Adrenal gland (tissue), 9 donors: ENCODE measurements at regions not wholly inside any gene's neighbourhood (a gene's known extent, or its start where the extent isn't known, plus 50 kb on each side); places are given as distances from the start of the nearest gene placed in this dataset.

ENCODE experiments used
- DNase-seq, 7 donors: peaks; one replicate each; pipeline ENCODE4 v3.0.0-alpha.2; 2019 to 2020
- H3K27ac ChIP-seq, 5 donors: fragments of 200-600 bp; sonication (generic) in 4 of 5; 1 replicate in 3 of 5; 2 replicates in 2 of 5; pipeline versions ENCODE4 v1.5.1 to v1.8.0; 2016 to 2020; ENCODE audit warnings: mild to moderate bottlenecking in 1 of 5
- H3K27me3 ChIP-seq: fragments of 200-600 bp; 2 replicates; pipeline ENCODE4 v1.8.0; 2021
- H3K36me3 ChIP-seq, 2 donors: fragments of 200-600 bp; replicated peaks in 1 of 2; 1 replicate in 1 of 2; 2 replicates in 1 of 2; pipeline versions ENCODE4 v1.5.1 to v1.8.0; 2018 to 2022
- H3K4me1 ChIP-seq, 2 donors: fragments of 200-600 bp; replicated peaks in 1 of 2; 1 replicate in 1 of 2; 2 replicates in 1 of 2; pipeline versions ENCODE4 v1.5.1 to v1.8.0; 2018 to 2021
- H3K4me3 ChIP-seq, 4 donors: fragments of 200-600 bp; sonication (generic) in 3 of 4; one replicate each; pipeline ENCODE4 v1.5.1; 2016 to 2018
- H3K9me3 ChIP-seq, 3 donors: fragments of 200-600 bp; sonication (generic) in 1 of 3; replicated peaks in 1 of 3; 1 replicate in 2 of 3; 2 replicates in 1 of 3; pipeline versions ENCODE4 v1.5.1 to v1.8.0; 2016 to 2021
- CTCF ChIP-seq, 6 experiments: fragments of 450-650 bp in 4 of 6; fragments of 200-600 bp in 2 of 6; sonication (generic) in 1 of 6; IDR thresholded peaks; 1 replicate in 5 of 6; 2 replicates in 1 of 6; pipeline versions ENCODE4 v1.5.1 to v1.8.0; 2016 to 2021; ENCODE audit warnings: antibody characterized with exemption in 6 of 6, mild to moderate bottlenecking in 2 of 6, moderate library complexity in 1 of 6
- POLR2A ChIP-seq, 2 donors: fragments of 450-650 bp; IDR thresholded peaks; one replicate each; pipeline ENCODE4 v1.6.1; 2017; ENCODE audit warnings: antibody characterized with exemption in 2 of 2, mild to moderate bottlenecking in 2 of 2, moderate library complexity in 1 of 2
- WGBS, 4 donors: extraction: QIAGEN DNeasy Blood & Tissue Kit in 2 of 4; methylation state at CpG; one replicate each; pipeline versions ENCODE4 v1.1.5 to v1.1.7; 2013 to 2017; 5-methylcytosine and 5-hydroxymethylcytosine counted together
- intact Hi-C, 2 donors: fragments of 100-400 bp; cut with DNase I; formaldehyde crosslinking; loops; one replicate each; pipeline versions ENCODE4 v1.14.1 to v1.15.0; 2022 to 2023
- donor health status: healthy with polysubstance abuse.
- donor health status: Bipolar disorder and iron deficiency.
- donor health status: DM: yes; HTN: yes; CAD: no.
- donor health status: DM: no; HTN: no; CAD: no.
- donor health status: DM: no; HTN: no; CAD: no.

DNA sequence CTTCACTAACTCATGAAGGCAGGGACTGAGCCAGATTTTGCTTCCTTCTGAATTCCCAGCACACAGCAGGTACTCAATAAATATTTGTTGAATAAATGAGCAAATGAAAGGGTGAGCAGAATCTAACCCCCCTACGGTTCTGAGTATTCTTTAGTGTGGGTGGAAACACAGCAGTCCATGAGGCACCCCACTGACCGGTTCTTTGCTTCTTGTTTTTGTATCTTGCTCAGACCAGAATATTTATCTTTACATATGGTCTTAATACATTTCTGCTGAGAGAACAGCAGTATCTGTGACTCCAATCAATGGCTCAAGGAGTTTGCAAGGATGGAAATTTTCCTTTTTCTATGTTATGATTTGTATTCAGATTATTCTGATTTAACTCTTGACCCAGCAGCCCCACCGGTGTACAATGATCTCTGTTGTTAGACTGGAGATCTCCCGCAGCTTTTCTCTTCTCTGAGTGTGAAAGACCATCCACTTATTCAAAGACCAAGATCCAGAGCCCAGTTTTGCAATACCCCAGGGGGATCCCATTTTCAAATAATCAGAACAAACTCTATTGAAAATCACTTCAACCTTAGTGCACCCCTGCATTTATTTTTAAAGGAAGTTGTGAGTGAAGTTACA lies 506.5 kb upstream of the TNP1 start:
- Histone ChIP-seq H3K27me3 (no peaks in the 10 kb centered on the region), H3K27ac (no peak overlapping the region), H3K4me1 (peaks cover 9 to 21% of the 10 kb centered on the region in 2 donors), H3K4me3 (no peak overlapping the region), H3K36me3 (no peaks in the 10 kb centered on the region), H3K9me3 (no peaks in the 10 kb centered on the region)
- DNase-seq, result no peak
- intact Hi-C loops, result no loop called here
- no peak for TF ChIP-seq POLR2A (IDR thresholded peaks at IDR 0.05)
- no peak for TF ChIP-seq CTCF (IDR thresholded peaks at IDR 0.05)
- WGBS, 4 donors, result 89 to 92% (median 90%) methylated on average over 4 of the region's 4 CpGs

DNA sequence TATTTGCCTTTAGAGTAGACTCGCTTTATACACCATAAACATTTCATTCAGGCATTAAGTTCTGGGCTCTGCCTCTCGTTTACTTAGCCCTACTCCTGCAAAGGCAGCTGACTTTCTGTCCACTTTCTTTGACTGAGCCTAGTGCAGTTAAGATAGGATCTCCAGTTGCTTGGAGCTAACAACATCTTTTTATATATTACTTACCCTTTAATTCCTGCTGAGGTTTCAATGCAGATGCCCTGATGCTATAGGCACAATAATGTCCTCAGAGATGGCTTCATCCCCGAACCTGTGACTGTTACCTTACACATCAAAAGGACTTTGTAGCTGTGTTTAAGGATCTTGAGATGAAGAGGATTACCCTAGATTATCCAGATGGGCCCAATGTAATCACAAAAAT lies 505.8 kb upstream of the TNP1 start:
- no peak for DNase-seq
- intact Hi-C loops, result no loop called here
- Histone ChIP-seq H3K27ac (no peak overlapping the region), H3K4me3 (no peak overlapping the region), H3K27me3 (no peaks in the 10 kb centered on the region), H3K4me1 (peaks cover 16 to 28% of the 10 kb centered on the region in 2 donors), H3K9me3 (no peaks in the 10 kb centered on the region), H3K36me3 (no peaks in the 10 kb centered on the region)
- no peak for TF ChIP-seq POLR2A (IDR thresholded peaks at IDR 0.05)
- TF ChIP-seq CTCF (IDR thresholded peaks at IDR 0.05), result no peak
- WGBS, 4 donors, result 96 to 99% (median 97%) methylated on average over 3 of the region's 3 CpGs

GRCh38 chr2:217364224-217364623 lies 504.4 kb upstream of the TNP1 start:
- Histone ChIP-seq H3K36me3 (no peaks in the 10 kb centered on the region), H3K4me3 (no peak overlapping the region), H3K27ac (no peak overlapping the region), H3K4me1 (peaks cover 23 to 38% of the 10 kb centered on the region in 2 donors), H3K27me3 (no peaks in the 10 kb centered on the region), H3K9me3 (no peaks in the 10 kb centered on the region)
- intact Hi-C loops, result no loop called here
- TF ChIP-seq CTCF (IDR thresholded peaks at IDR 0.05) (no peak), POLR2A (IDR thresholded peaks at IDR 0.05) (no peak)
- no peak for DNase-seq

DNA sequence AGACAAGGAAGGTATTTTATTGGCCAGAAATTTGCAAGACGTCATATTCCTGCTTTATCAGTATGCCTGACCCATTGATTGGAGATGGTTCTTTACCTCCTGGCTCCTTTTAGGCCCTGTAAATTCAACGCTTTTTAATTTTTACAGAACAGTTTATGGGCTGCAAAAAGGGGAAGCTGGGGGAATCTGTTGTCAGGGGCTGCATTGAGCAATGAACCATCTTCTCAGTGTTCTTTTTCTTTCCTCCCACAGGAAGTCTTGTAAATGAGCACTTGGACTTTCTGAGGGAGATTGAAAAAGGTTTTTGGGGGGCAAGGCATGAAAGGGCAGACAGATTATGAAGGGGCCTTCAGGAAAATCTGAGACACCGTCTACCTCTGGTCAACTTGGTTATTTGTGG lies 503.6 kb upstream of the TNP1 start:
- 60 to 65% (median 63%) methylated on average over 3 of the region's 3 CpGs for WGBS, 4 donors
- intact Hi-C loops, result no loop called here
- H3K4me3 ChIP-seq, result no peak overlapping the region
- no peak overlapping the region for H3K27ac ChIP-seq
- no peaks in the 10 kb centered on the region for H3K36me3 ChIP-seq
- peaks cover 23 to 38% of the 10 kb centered on the region in 2 donors for H3K4me1 ChIP-seq
- H3K27me3 ChIP-seq, result no peaks in the 10 kb centered on the region
- no peak for DNase-seq
- H3K9me3 ChIP-seq, result no peaks in the 10 kb centered on the region
- TF ChIP-seq POLR2A (IDR thresholded peaks at IDR 0.05) (no peak), CTCF (IDR thresholded peaks at IDR 0.05) (no peak)
